Activated CD8-positive, alpha-beta memory T cell treated with anti-CD3 and anti-CD28 coated beads, Interleukin-2, amount 50 U/mL, for 48 hours (primary cell): ENCODE measurements at regions not wholly inside any gene's neighbourhood (a gene's known extent, or its start where the extent isn't known, plus 50 kb on each side); places are given as distances from the start of the nearest gene placed in this dataset.

Source experiments
- DNase-seq: peaks from one replicate; pipeline ENCODE4 v3.0.0-alpha.2; 2020

- no peak for DNase-seq
Observed at GRCh38 chr2:221095356-221095755, 476.7 kb downstream of the EPHA4 start.

GRCh38 chr2:221096706-221097567 lies 475.2 kb downstream of the EPHA4 start:
- no peak for DNase-seq

- DNase-seq, result no peak
Observed at GRCh38 chr2:221097568-221097915, 474.6 kb downstream of the EPHA4 start.

- no peak for DNase-seq
Observed at GRCh38 chr2:221097949-221098348, 474.2 kb downstream of the EPHA4 start.

- no peak for DNase-seq
Observed at GRCh38 chr2:221100467-221101089, 471.5 kb downstream of the EPHA4 start.

DNA sequence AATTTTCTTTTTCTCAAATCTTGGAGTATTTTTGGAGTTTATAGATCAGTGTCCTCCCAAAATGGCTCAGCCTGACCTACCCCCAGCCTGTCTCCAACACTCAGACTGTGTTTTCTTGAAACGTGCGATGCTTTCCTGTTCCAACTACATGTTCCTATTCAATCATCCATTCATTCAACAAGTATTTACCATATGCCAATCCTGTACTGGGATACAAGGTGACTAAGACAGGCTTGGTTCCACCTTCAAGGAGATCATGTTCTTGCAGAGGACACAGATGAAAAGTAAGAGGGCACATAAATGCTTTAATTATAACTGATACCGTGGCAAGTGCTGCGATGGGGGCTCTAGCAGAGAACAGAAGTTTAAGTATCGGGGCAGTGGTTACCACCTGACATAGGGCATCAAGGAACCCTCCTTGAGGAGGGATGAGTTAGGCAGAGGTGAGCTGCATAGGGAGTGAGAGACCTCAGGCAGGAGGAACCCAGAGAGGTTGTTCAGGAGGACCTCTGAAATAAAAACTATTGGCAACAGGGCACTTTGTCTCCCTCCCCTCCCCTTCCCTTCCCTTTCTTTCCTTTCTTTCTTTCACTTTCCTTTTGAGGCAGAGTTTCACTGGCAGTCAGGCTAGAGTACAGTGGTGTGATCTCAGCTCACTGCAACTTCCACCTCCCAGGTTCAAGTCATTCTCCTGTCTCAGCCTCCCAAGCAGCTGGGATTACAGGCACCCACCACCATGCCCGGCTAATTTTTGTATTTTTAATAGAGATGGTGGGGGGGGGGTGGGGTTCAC lies 469.0 kb downstream of the EPHA4 start:
- no peak for DNase-seq

DNA sequence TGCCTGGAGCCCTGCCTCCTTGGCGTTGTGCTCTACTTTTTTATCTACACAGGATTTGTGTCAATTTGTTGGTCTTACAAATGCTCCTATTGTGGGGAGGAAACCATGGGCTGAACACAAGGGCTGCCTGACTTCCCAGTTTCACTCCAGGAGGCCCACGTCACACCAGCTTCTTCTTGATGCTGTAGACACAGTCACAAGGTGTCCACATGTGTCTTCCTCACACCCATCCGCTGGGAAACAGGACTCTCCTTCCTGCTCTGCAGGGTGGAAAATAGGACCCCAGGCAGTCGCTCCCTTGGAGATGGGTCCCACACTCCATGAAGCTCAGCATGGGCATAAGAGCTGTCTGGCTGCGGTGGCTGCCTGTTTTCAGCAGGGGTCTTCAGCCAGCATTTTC lies 468.2 kb downstream of the EPHA4 start:
- DNase-seq, result no peak

DNA sequence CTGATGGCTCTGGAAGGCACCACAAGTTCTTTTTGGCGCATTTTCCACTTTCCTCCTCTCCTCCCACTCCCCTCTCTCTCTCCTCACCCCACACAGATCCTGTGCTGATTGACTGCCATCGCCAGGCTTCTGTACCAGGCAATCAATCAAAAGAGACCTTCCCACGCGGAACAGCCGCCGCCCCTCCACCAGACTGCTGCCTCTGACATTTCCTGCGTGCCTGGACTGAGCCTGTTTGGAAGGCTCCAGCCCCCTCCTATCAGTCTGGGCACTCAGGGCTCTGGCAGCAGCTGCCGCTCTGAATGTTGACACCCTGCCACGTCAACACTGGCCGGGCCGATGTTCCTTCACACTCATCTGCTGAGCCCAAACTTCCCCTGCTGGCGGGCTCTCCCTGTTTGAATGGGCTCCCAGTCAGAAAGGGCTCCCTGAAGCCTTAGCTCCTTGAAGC lies 467.7 kb downstream of the EPHA4 start:
- no peak for DNase-seq

DNA sequence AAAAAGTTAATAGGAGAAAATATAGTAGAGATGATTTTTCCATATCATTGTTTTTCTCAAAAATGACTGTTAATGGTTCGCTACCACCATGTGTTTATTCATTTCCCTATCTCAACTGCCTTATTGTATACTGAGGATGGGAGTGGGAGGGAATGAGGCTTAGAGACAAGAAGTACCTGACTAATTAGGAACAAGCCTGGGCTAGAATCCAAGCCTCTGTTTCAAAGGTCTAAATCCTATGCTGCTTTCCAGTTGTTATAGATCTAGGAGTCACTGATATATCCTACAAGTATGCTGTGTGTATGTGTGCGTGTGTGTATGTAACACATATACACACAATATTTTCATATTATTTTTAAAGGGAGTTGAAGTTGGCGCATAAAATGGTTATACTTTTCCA lies 465.9 kb downstream of the EPHA4 start:
- DNase-seq, result no peak

- no peak for DNase-seq
Observed at GRCh38 chr2:221107424-221107823, 464.7 kb downstream of the EPHA4 start.

DNA sequence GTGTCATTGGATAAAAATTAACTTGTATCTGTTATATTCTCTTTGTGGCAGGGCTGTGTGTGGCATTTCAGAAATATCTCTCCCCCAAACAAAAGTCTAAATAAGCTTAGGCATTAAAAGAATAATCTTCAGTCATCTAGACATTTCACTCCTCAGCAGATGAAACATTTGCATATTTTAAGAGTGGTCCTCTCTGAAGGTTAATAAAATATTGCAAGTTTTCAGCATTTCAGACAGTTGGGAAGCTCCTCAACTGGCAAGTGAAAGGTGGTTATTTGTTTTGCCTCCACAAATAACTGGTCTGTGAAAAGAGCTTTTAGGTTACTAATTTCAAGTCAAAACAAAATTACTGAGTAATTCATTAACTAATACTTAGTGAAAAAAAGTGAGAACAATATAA lies 462.6 kb downstream of the EPHA4 start:
- DNase-seq, result no peak

GRCh38 chr2:221111739-221112138 lies 460.4 kb downstream of the EPHA4 start:
- no peak for DNase-seq

DNA sequence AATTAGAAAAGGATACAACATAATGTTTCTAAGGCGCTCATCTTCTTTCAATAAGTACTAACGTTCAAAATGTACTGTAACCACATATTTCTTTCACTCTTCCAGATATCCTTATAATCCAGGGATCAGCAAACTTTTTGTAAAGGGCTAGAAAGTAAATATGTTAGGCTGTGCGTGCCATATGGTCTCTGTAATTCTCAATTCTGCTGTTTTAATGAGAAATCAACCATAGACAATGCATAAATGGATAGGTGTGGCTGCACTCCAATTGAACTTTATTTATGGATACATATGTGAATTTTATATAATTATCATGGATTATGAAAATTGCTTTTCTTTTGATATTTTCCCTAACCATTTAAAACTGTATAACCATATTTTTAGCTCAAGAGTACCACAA lies 459.4 kb downstream of the EPHA4 start:
- DNase-seq, result no peak

DNA sequence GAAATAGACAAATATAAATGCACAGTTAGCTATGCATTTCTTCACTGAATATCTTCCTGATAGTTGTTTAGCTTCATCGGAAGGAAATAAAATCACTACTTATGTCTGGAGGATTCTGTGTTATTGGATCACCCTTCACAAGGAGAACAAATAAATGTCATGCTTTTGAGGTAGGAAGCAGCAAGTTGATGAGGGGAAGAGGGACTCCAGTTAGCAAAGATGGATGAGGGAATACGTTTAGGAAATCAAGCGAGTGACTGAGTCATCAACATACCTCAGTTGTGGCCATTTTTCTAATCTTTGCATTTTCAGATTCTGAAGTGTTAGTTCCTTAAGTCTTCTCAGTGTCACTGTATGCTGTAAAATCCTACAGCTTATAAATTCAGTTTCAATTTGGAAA lies 456.2 kb downstream of the EPHA4 start:
- no peak for DNase-seq

DNA sequence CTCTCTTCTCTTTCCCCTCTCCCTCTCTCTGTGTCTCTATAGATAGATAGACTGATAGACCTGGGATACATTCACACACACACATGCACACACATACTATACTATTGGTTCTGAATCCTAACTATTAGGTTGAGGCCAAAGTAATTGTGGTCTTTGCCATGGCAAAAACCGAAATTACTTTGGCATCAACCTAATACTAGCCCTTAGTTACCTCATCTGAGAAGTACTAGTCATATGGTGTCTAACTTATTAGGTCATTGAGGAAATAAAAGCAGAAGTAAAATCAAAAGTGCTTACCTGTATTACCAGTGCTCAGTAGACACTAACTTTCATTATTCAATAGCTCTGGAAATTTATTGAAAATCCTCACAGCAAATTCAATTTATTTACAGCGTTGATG lies 451.5 kb downstream of the EPHA4 start:
- DNase-seq, result no peak

DNA sequence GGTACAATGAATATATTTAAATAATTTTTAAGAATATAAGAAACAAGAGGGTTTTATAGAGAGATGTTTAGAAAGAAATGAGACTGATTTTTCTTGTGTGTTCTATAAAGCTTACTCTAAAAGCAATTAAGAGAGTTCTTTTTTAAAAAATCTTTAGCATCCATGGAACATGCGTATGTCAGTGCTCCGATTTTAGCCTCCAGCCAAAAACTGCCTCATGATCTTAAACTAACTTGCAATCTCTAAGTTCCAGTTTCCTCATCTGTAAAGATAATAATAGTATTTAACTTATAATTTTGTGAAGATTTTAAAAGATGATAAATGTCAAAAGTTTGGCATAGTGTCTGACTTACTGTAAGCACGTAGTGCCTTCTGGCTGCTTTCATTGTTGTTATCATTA lies 448.7 kb downstream of the EPHA4 start:
- DNase-seq, result no peak

DNA sequence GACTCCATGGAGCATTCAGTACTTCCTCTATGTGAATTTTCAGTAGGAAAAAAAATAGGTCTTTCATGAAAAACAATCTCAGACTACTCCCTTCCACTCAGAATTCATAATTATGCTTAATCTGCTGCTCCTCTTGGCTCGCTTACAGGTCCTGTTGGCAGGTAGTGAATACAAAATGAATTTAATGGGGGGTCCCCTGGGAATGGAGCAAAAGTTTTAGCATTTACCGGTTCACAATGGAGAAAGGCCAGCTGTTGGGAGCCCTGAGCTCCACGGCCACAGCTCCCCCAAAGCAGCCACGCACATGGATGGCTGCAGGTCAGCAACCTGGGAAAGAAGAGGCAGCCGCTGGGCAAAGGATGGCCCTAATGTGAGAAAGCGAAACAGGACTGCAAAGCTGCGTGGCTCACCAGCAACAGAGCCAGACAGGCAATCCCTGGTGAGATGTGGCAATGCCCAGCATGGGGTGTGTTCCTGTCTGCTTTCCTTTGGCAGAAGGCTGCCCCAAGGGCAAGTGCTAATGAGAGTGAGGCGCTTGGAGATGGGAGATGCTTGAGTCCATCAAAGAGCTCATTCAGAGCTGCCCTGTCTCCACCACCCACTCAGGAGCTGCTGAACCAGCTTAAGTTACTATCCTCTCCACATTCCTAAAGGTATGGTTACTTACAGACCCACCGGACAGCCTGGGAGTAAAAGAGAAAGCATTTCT lies 447.4 kb downstream of the EPHA4 start:
- no peak for DNase-seq

- DNase-seq, result no peak
Observed at GRCh38 chr2:221125691-221126090, 446.4 kb downstream of the EPHA4 start.

DNA sequence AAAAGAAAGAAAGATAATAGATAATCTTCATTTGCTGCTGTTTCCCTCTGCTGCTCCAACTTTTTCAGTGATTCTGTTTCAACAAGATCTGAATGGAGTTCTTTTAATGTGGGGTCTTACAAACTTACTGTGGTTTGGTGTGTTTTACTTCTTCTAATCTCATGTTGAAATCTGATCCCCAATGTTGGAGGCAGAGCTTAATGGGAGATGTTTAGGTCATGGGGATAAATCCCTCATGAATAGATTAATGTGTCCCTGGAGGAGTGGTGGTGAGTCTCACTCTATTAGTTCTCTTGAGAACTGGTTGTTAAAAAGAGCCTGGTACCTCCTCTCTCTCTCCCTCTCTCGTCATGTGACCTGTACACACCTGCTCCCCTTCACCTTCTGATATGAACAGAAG lies 442.4 kb downstream of the EPHA4 start:
- no peak for DNase-seq

DNA sequence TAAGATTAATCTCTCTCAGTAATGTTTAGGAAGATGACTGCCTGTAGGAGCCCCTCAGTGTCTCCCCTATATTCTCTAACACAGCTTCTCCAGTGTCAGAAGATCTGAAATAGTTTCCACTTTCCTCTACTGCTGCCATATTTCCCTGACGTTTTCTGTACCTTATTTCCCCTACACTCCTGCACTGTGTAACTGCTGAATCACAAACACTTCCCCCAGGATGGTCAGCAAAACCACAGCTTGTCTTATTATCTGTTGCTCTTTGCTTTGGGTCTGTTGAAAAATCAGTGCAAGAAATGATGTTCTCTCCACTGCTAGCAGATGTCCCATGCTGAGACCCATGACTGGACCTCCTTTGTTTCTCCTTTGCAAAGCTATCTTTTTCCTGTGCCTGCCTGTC lies 441.7 kb downstream of the EPHA4 start:
- DNase-seq, result no peak

DNA sequence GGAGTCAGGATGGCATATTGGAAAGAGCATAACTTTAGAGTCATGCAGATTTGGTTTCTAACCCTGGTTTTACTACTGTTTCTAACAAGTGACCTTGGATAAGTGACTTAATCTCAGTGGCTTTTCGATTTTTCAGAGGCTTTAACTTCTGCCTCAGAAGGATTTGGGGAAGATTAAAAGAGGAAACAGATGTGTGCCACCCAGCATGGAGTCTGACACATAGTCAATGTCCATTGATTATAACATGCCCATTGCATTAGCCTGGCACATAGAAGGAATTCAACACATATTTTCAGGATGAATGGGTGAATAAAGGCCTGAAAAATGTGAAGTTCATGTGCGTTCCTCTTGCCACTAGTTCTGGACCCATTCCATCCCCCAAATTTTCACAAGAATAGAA lies 438.2 kb downstream of the EPHA4 start:
- no peak for DNase-seq

GRCh38 chr2:221134718-221135117 lies 437.4 kb downstream of the EPHA4 start:
- no peak for DNase-seq

DNA sequence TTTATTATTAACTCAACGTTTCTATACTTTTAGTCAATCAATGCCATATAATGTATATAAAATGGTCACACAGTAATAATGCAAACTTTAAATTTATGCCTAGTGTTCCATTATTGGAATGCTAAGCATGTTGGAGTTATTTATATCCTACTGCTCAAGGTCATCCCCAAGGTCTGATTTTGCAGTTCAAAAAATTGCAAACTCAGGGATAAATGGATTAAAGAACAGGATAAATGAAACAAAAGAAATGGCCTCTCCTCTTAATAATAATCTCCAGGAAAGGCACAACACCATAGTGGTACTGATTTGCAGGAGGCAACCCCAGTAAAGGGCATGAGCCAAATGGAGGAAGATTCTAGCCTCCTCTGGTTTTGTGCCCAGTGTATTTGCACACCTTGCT lies 436.4 kb downstream of the EPHA4 start:
- DNase-seq, result no peak
